NT2/D1 (cell line): ENCODE measurements at regions not wholly inside any gene's neighbourhood (a gene's known extent, or its start where the extent isn't known, plus 50 kb on each side); places are given as distances from the start of the nearest gene placed in this dataset.

Experiments
- SUZ12 ChIP-seq: IDR thresholded peaks from 2 replicates; pipeline ENCODE4 v1.6.1; 2011; ENCODE audit not compliant: insufficient read length, insufficient read depth; ENCODE audit errors: extremely low read depth
- YY1 ChIP-seq: IDR thresholded peaks from 2 replicates; pipeline ENCODE4 v1.6.1; 2011; ENCODE audit not compliant: insufficient read length, insufficient read depth

GRCh38 chr5:92330365-92330764 lies 947.2 kb upstream of the ARRDC3 start:
- no peak for TF ChIP-seq SUZ12
- no peak for TF ChIP-seq YY1
